ENCODE measurements at regions not wholly inside any gene's neighbourhood (a gene's known extent, or its start where the extent isn't known, plus 50 kb on each side); places are given as distances from the start of the nearest gene placed in this dataset.

- no peak for TF ChIP-seq GLIS3 (CRISPR knock-in tag; IDR thresholded peaks at IDR 0.05)
- no peak for TF ChIP-seq ARNTL (CRISPR knock-in tag; IDR thresholded peaks at IDR 0.05; ENCODE audit: borderline replicate concordance, low read depth)
- no peak for TF ChIP-seq CREB5 (CRISPR knock-in tag; IDR thresholded peaks at IDR 0.05; ENCODE audit: low read depth)
Observed at GRCh38 chr22:47822422-47822821, 1060.0 kb downstream of the TBC1D22A start.

All from SK-N-SH treated with all-trans-retinoic acid at 6 μM for 48 hours (cell line).